Loucy (cell line): ENCODE measurements at regions not wholly inside any gene's neighbourhood (a gene's known extent, or its start where the extent isn't known, plus 50 kb on each side); places are given as distances from the start of the nearest gene placed in this dataset.

ENCODE experiments used
- EZH2phosphoT487 ChIP-seq: fragments of 200-600 bp; IDR thresholded peaks from 2 replicates; pipeline ENCODE4 v1.6.1; 2018; ENCODE audit warnings: antibody characterized with exemption, mild to moderate bottlenecking, moderate library complexity, borderline replicate concordance
- TF ChIP-seq, protein P1 (sequence below): fragments of 200-600 bp; sonication (generic); conservative IDR thresholded peaks from 2 replicates; pipeline ENCODE4 v1.5.1; 2014; ENCODE audit warnings: mild to moderate bottlenecking, antibody characterized with exemption, low read length

DNA sequence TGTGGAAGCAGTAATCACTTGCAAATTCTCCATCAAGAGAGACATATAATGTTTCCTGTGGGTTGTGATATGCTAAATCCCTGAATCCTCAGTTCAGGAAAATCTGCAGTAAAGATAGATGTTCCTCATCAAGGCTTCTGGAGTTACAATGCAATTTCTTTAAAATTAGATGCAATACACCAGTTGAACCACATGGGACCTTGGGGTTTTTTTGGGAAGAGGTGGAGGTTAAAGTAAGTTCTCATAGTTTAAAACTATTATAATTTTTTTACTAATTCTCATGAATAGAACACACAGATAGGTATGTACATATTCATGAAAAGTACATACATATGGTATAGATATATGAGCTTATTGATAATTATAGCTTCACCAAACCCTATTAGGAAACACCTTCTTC lies 496.2 kb downstream of the SATB2 start:
- TF ChIP-seq, protein P1, sequence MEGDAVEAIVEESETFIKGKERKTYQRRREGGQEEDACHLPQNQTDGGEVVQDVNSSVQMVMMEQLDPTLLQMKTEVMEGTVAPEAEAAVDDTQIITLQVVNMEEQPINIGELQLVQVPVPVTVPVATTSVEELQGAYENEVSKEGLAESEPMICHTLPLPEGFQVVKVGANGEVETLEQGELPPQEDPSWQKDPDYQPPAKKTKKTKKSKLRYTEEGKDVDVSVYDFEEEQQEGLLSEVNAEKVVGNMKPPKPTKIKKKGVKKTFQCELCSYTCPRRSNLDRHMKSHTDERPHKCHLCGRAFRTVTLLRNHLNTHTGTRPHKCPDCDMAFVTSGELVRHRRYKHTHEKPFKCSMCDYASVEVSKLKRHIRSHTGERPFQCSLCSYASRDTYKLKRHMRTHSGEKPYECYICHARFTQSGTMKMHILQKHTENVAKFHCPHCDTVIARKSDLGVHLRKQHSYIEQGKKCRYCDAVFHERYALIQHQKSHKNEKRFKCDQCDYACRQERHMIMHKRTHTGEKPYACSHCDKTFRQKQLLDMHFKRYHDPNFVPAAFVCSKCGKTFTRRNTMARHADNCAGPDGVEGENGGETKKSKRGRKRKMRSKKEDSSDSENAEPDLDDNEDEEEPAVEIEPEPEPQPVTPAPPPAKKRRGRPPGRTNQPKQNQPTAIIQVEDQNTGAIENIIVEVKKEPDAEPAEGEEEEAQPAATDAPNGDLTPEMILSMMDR = peak; percentile 28; the same call in 1 of the 2 replicates
- TF ChIP-seq EZH2phosphoT487 = no peak
